H54 (cell line): ENCODE measurements at regions not wholly inside any gene's neighbourhood (a gene's known extent, or its start where the extent isn't known, plus 50 kb on each side); places are given as distances from the start of the nearest gene placed in this dataset.
A peak's percentile ranks its signal among the peaks of the same experiment; 100 is the strongest.
"Not testable (repeated sequence)": the region's sequence is repeated elsewhere in the genome, so short reads cannot be mapped to it uniquely, and the experiment has no call there.

Experiments
- DNase-seq: peaks from one replicate; pipeline ENCODE4 v3.0.0; 2011; ENCODE audit warnings: low spot score, mixed read lengths; ENCODE audit not compliant: insufficient read length
- FAIRE-seq: peaks from 3 replicates; lab custom pipeline; 2011; peaks lifted over from hg19 to GRCh38; lab: Jason Lieb, UNC
- POLR2A ChIP-seq: IDR thresholded peaks from 2 replicates; pipeline ENCODE4 v1.6.1; 2011; ENCODE audit warnings: low read depth, mild to moderate bottlenecking, low read length

GRCh38 chr5:86671536-86671935, 53.8 kb downstream of the COX7C start:
- DNase-seq (no peak), FAIRE-seq (no peak)
- no peak for TF ChIP-seq POLR2A

- DNase-seq (no peak), FAIRE-seq (no peak)
- TF ChIP-seq POLR2A = no peak
These were observed 56.3 kb downstream of the COX7C start for GRCh38 chr5:86674069-86674468.

GRCh38 chr5:86675311-86675710, 57.6 kb downstream of the COX7C start:
- FAIRE-seq = no peak
- DNase-seq = no peak
- TF ChIP-seq POLR2A = no peak

GRCh38 chr5:86679529-86679928, 61.8 kb downstream of the COX7C start:
- peak; percentile 9 for DNase-seq

GRCh38 chr5:86679949-86680348, 62.2 kb downstream of the COX7C start:
- no peak for DNase-seq
- FAIRE-seq = no peak
- TF ChIP-seq POLR2A = no peak

More at GRCh38 chr5:86679529-86679928, 61.8 kb downstream of the COX7C start:
- peak; percentile 83 for FAIRE-seq
- no peak for TF ChIP-seq POLR2A

GRCh38 chr5:86684222-86684621, 66.5 kb downstream of the COX7C start:
- FAIRE-seq = no peak
- TF ChIP-seq POLR2A = no peak
- no peak for DNase-seq

- no peak for TF ChIP-seq POLR2A
- FAIRE-seq = no peak
- no peak for DNase-seq
These were observed 68.3 kb downstream of the COX7C start for GRCh38 chr5:86686046-86686445.

- FAIRE-seq (no peak), DNase-seq (no peak)
- TF ChIP-seq POLR2A = no peak
These were observed 70.7 kb downstream of the COX7C start for GRCh38 chr5:86688406-86688805.

GRCh38 chr5:86689103-86689729, 71.5 kb downstream of the COX7C start:
- DNase-seq = no peak

GRCh38 chr5:86709157-86709881, 91.6 kb downstream of the COX7C start:
- no peak for TF ChIP-seq POLR2A
- FAIRE-seq (no peak), DNase-seq (no peak)

More at GRCh38 chr5:86689103-86689729, 71.5 kb downstream of the COX7C start:
- FAIRE-seq = no peak
- no peak for TF ChIP-seq POLR2A

GRCh38 chr5:86716121-86716520, 98.4 kb downstream of the COX7C start:
- no peak for DNase-seq
- FAIRE-seq = no peak
- no peak for TF ChIP-seq POLR2A

- DNase-seq, FAIRE-seq: not testable (repeated sequence)
These were observed 113.8 kb downstream of the COX7C start for GRCh38 chr5:86731319-86732117.

- no peak for DNase-seq
- FAIRE-seq = no peak
- TF ChIP-seq POLR2A = no peak
These were observed 117.6 kb downstream of the COX7C start for GRCh38 chr5:86735370-86735769.

- TF ChIP-seq POLR2A = no peak
- FAIRE-seq = no peak
- no peak for DNase-seq
These were observed 119.8 kb downstream of the COX7C start for GRCh38 chr5:86737579-86737978.
